Keratinocyte (primary cell): ENCODE measurements at regions not wholly inside any gene's neighbourhood (a gene's known extent, or its start where the extent isn't known, plus 50 kb on each side); places are given as distances from the start of the nearest gene placed in this dataset.

ENCODE experiments used
- CTCF ChIP-seq, 3 experiments: IDR thresholded peaks in 1 of 3; conservative IDR thresholded peaks in 1 of 3; optimal IDR thresholded peaks in 1 of 3; 2 replicates in 2 of 3; 3 replicates in 1 of 3; pipeline versions ENCODE3 to v1.5.1; 2011; ENCODE audit warnings: low read length in 3 of 3, mild to moderate bottlenecking in 3 of 3, moderate library complexity in 2 of 3, control low read depth in 1 of 3, inconsistent platforms in 1 of 3; ENCODE audit not compliant: insufficient read depth in 2 of 3; ENCODE audit errors: extremely low read depth in 1 of 3
- EZH2 ChIP-seq: IDR thresholded peaks from one replicate; pipeline ENCODE4 v1.6.1; 2012; ENCODE audit warnings: inconsistent platforms, mild to moderate bottlenecking, low read length, moderate library complexity

GRCh38 chr20:11452326-11452725 lies 465.4 kb upstream of the BTBD3 start:
- TF ChIP-seq EZH2 (no peak), CTCF (optimal IDR thresholded peaks at IDR 0.05 in 1 of 3, IDR thresholded peaks at IDR 0.05 in 1 of 3, conservative IDR thresholded peaks at IDR 0.05 in 1 of 3; ENCODE audit: extremely low read depth in 1 of 3, insufficient read depth in 2 of 3, low read length in 3 of 3) (no peak)
